GM12878 (cell line): ENCODE measurements at regions not wholly inside any gene's neighbourhood (a gene's known extent, or its start where the extent isn't known, plus 50 kb on each side); places are given as distances from the start of the nearest gene placed in this dataset.

Experiments used
- BCL11A ChIP-seq: IDR thresholded peaks from 2 replicates; pipeline ENCODE4 v1.6.1; 2011; ENCODE audit warnings: low read depth, low read length
- CHD4 ChIP-seq: fragments of 200-600 bp; sonication (generic); IDR thresholded peaks from 2 replicates; pipeline ENCODE4 v1.6.1; 2016; ENCODE audit warnings: mild to moderate bottlenecking
- EGR1 ChIP-seq, 2 experiments: IDR thresholded peaks; 1 replicate in 1 of 2; 2 replicates in 1 of 2; pipeline ENCODE4 v1.6.1; 2011 to 2012; ENCODE audit warnings: low read depth in 2 of 2, low read length in 2 of 2, borderline replicate concordance in 1 of 2, mild to moderate bottlenecking in 1 of 2, moderate library complexity in 1 of 2
- EP300 ChIP-seq, 2 experiments: fragments of 150-350 bp in 1 of 2; IDR thresholded peaks; 2 replicates each; pipeline ENCODE4 v1.6.1; 2011 to 2012; ENCODE audit warnings: low read depth in 2 of 2, low read length in 2 of 2, borderline replicate concordance in 1 of 2, improper control_type of control experiment in 1 of 2, inconsistent platforms in 1 of 2; ENCODE audit not compliant: control insufficient read depth in 1 of 2
- EZH2 ChIP-seq: IDR thresholded peaks from 2 replicates; pipeline ENCODE4 v1.6.1; 2012; ENCODE audit warnings: low read depth, mild to moderate bottlenecking, control low read depth, inconsistent platforms, low read length, borderline replicate concordance; ENCODE audit not compliant: control insufficient read depth
- JUND ChIP-seq: IDR thresholded peaks from 2 replicates; pipeline ENCODE4 v1.6.1; 2012; ENCODE audit warnings: low read depth, mild to moderate bottlenecking, low read length, improper control_type of control experiment, moderate library complexity
- RCOR1 ChIP-seq: conservative IDR thresholded peaks from 2 replicates; pipeline ENCODE4 v1.6.1; 2012; ENCODE audit warnings: low read depth, low read length, improper control_type of control experiment
- TF ChIP-seq, protein P1 (sequence below), 3 experiments: IDR thresholded peaks in 2 of 3; conservative IDR thresholded peaks in 1 of 3; 2 replicates each; pipeline ENCODE4 v1.5.1; 2011; ENCODE audit warnings: low read depth in 3 of 3, low read length in 3 of 3, mild to moderate bottlenecking in 3 of 3, control low read depth in 2 of 3, moderate library complexity in 2 of 3, inconsistent platforms in 1 of 3, mixed read lengths in 1 of 3; ENCODE audit not compliant: control insufficient read depth in 2 of 3, insufficient read depth in 1 of 3; ENCODE audit errors: extremely low read depth in 1 of 3
- TF ChIP-seq, protein P2 (sequence below): IDR thresholded peaks from 2 replicates; pipeline ENCODE4 v1.6.1; 2012; ENCODE audit warnings: mild to moderate bottlenecking, low read depth, low read length

DNA sequence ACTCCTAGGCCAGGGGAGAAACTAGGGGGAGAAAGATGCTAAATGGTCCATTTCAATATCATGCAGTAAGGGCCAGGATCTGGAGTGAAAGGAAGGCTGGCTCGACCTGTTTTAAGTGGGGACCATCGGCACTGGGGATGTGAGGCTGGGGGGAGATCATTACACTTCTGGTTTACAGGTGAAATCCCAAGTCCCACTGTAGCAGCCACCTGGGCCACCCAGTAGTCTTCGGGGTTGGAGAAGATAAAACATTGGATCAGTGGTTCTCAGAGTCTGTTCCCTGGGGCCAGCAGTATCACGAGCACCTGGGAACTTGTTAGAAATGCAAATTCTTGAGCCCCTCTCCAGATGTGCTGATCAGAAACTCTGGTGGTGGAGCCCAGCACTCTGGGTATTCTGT is 111.3 kb upstream of the ALDH1B1 start:
- TF ChIP-seq EGR1 (IDR thresholded peaks at IDR 0.05; ENCODE audit: borderline replicate concordance in 1 of 2, low read depth in 2 of 2, low read length in 2 of 2) = no peak
- TF ChIP-seq, protein P1, sequence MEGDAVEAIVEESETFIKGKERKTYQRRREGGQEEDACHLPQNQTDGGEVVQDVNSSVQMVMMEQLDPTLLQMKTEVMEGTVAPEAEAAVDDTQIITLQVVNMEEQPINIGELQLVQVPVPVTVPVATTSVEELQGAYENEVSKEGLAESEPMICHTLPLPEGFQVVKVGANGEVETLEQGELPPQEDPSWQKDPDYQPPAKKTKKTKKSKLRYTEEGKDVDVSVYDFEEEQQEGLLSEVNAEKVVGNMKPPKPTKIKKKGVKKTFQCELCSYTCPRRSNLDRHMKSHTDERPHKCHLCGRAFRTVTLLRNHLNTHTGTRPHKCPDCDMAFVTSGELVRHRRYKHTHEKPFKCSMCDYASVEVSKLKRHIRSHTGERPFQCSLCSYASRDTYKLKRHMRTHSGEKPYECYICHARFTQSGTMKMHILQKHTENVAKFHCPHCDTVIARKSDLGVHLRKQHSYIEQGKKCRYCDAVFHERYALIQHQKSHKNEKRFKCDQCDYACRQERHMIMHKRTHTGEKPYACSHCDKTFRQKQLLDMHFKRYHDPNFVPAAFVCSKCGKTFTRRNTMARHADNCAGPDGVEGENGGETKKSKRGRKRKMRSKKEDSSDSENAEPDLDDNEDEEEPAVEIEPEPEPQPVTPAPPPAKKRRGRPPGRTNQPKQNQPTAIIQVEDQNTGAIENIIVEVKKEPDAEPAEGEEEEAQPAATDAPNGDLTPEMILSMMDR (IDR thresholded peaks at IDR 0.05 in 2 of 3, conservative IDR thresholded peaks at IDR 0.05 in 1 of 3; ENCODE audit: control insufficient read depth in 2 of 3, extremely low read depth in 1 of 3, insufficient read depth in 1 of 3, low read depth in 3 of 3, low read length in 3 of 3) = no peak
- TF ChIP-seq JUND = no peak
- TF ChIP-seq RCOR1 = no peak
- TF ChIP-seq, protein P2, sequence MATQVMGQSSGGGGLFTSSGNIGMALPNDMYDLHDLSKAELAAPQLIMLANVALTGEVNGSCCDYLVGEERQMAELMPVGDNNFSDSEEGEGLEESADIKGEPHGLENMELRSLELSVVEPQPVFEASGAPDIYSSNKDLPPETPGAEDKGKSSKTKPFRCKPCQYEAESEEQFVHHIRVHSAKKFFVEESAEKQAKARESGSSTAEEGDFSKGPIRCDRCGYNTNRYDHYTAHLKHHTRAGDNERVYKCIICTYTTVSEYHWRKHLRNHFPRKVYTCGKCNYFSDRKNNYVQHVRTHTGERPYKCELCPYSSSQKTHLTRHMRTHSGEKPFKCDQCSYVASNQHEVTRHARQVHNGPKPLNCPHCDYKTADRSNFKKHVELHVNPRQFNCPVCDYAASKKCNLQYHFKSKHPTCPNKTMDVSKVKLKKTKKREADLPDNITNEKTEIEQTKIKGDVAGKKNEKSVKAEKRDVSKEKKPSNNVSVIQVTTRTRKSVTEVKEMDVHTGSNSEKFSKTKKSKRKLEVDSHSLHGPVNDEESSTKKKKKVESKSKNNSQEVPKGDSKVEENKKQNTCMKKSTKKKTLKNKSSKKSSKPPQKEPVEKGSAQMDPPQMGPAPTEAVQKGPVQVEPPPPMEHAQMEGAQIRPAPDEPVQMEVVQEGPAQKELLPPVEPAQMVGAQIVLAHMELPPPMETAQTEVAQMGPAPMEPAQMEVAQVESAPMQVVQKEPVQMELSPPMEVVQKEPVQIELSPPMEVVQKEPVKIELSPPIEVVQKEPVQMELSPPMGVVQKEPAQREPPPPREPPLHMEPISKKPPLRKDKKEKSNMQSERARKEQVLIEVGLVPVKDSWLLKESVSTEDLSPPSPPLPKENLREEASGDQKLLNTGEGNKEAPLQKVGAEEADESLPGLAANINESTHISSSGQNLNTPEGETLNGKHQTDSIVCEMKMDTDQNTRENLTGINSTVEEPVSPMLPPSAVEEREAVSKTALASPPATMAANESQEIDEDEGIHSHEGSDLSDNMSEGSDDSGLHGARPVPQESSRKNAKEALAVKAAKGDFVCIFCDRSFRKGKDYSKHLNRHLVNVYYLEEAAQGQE = no peak
- no peak for TF ChIP-seq EP300 (IDR thresholded peaks at IDR 0.05; ENCODE audit: borderline replicate concordance in 1 of 2, control insufficient read depth in 1 of 2, low read depth in 2 of 2, low read length in 2 of 2)
- TF ChIP-seq CHD4 = no peak
- TF ChIP-seq BCL11A = no peak
- no peak for TF ChIP-seq EZH2
